ENCODE measurements at regions not wholly inside any gene's neighbourhood (a gene's known extent, or its start where the extent isn't known, plus 50 kb on each side); places are given as distances from the start of the nearest gene placed in this dataset.

DNA sequence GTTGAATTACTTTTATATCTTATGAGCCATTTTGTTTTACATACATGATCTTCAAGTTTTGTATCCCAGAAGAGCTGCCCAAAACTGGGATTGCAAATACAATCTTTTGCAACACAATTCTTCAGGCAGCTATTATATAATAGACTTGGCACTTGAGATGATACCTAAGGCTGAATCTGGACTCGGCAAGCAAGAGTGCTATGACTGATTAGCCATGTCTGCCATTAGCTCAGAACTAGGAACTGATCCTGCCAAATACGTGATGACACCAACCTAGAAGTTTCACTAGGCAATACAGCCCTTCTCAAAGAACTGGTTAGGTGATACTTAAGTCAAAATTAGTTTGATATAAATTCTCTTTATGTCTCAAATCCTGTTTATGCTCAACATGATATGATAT lies 619.6 kb downstream of the CPS1 start:
- Histone ChIP-seq H3K4me1 (ENCODE audit: control insufficient read depth, insufficient read depth, low read length) (no peaks in the 10 kb centered on the region), H3K4me3 (ENCODE audit: low read length) (no peak overlapping the region), H3K27me3 (ENCODE audit: control insufficient read depth, insufficient read depth, low read length) (no peaks in the 10 kb centered on the region), H3K27ac (ENCODE audit: low read length) (no peak overlapping the region), H3K36me3 (ENCODE audit: control insufficient read depth, insufficient read depth, low read length) (no peaks in the 10 kb centered on the region), H3K9me3 (ENCODE audit: control insufficient read depth, insufficient read depth, low read length) (no peaks in the 10 kb centered on the region)
- Mint-ChIP-seq H3K4me1 (no peaks in the 10 kb centered on the region), H3K9me3 (peaks cover 6 to 13% of the 10 kb centered on the region in 2 donors), H3K4me3 (no peak overlapping the region), H3K27ac (no peak overlapping the region), H3K36me3 (no peaks in the 10 kb centered on the region), H3K27me3 (ENCODE audit: low read depth in 2 of 2) (no peaks in the 10 kb centered on the region)
- intact Hi-C loops (cut with micrococcal nuclease), result no loop called here
- no peak for ATAC-seq
- TF ChIP-seq, protein P1, sequence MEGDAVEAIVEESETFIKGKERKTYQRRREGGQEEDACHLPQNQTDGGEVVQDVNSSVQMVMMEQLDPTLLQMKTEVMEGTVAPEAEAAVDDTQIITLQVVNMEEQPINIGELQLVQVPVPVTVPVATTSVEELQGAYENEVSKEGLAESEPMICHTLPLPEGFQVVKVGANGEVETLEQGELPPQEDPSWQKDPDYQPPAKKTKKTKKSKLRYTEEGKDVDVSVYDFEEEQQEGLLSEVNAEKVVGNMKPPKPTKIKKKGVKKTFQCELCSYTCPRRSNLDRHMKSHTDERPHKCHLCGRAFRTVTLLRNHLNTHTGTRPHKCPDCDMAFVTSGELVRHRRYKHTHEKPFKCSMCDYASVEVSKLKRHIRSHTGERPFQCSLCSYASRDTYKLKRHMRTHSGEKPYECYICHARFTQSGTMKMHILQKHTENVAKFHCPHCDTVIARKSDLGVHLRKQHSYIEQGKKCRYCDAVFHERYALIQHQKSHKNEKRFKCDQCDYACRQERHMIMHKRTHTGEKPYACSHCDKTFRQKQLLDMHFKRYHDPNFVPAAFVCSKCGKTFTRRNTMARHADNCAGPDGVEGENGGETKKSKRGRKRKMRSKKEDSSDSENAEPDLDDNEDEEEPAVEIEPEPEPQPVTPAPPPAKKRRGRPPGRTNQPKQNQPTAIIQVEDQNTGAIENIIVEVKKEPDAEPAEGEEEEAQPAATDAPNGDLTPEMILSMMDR (IDR thresholded peaks at IDR 0.05), result no peak
- 75% methylated on average over 2 of the region's 2 CpGs for WGBS (ENCODE audit: insufficient coverage)
- no peak for DNase-seq

DNA sequence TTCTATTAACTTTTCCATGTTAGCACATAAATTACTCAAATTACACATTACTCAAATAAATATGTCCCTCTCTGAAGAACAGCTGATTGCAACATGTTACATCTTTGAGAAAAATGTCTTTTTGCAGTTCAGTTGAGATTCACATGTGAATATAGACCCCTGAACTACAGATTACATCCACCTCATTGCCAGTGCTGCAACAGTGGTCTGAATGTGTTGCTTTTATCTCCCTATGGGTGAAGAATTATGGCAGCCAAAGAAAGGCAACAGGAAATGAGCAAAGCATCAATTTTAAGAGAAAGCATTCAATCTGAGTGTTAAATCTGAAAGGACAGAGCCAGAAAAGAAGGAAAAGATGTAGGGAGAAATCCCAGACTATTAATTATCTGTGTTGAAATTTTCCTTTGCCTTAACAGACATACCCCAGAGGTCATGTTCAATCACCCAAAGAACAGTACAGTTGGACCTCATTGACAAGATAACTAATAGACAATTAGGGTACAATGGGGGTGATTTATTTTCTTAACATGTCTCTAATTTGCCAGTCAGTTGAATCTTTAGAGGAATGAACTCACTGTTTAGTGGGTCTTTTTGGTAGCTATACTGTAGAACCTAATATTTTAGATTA lies 620.2 kb downstream of the CPS1 start:
- H3K27me3 ChIP-seq (ENCODE audit: control insufficient read depth, insufficient read depth, low read length), result no peaks in the 10 kb centered on the region
- Mint-ChIP-seq H3K4me3 (no peak overlapping the region), H3K36me3 (no peaks in the 10 kb centered on the region), H3K9me3 (peaks cover 6 to 13% of the 10 kb centered on the region in 2 donors), H3K4me1 (no peaks in the 10 kb centered on the region), H3K27me3 (ENCODE audit: low read depth in 2 of 2) (no peaks in the 10 kb centered on the region), H3K27ac (no peak overlapping the region)
- ATAC-seq (no peak), DNase-seq (no peak)
- H3K4me3 ChIP-seq (ENCODE audit: low read length), result no peak overlapping the region
- no peaks in the 10 kb centered on the region for H3K4me1 ChIP-seq (ENCODE audit: control insufficient read depth, insufficient read depth, low read length)
- intact Hi-C loops (cut with micrococcal nuclease), result no loop called here
- TF ChIP-seq, protein P1 (IDR thresholded peaks at IDR 0.05), result no peak
- no peaks in the 10 kb centered on the region for H3K36me3 ChIP-seq (ENCODE audit: control insufficient read depth, insufficient read depth, low read length)
- no peaks in the 10 kb centered on the region for H3K9me3 ChIP-seq (ENCODE audit: control insufficient read depth, insufficient read depth, low read length)
- no peak overlapping the region for H3K27ac ChIP-seq (ENCODE audit: low read length)

DNA sequence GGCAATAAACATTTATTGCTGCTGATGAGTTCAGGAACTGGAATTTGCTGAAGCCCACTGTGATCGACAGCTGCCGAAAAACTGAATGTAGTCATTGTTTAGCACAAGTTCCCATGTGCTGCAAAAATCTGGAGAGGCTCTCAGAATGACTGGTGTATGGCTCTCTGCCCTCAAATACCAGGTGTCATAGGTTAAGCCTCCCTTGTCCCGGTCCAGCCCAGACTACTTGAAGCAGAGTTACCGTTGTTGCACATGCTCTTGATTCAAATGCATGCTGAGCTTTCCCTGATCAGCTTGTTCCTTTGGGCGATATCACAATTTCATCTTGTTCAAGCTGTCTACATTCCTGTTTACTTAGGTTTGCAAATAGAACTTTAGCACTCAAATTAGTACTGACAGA lies 625.2 kb downstream of the CPS1 start:
- no peak for DNase-seq
- H3K4me1 ChIP-seq (ENCODE audit: control insufficient read depth, insufficient read depth, low read length), result no peaks in the 10 kb centered on the region
- H3K27me3 ChIP-seq (ENCODE audit: control insufficient read depth, insufficient read depth, low read length), result no peaks in the 10 kb centered on the region
- Mint-ChIP-seq H3K4me1 (no peaks in the 10 kb centered on the region), H3K27ac (no peak overlapping the region), H3K36me3 (no peaks in the 10 kb centered on the region), H3K9me3 (peaks cover 3 to 6% of the 10 kb centered on the region in 2 donors), H3K27me3 (ENCODE audit: low read depth in 2 of 2) (no peaks in the 10 kb centered on the region), H3K4me3 (no peak overlapping the region)
- H3K27ac ChIP-seq (ENCODE audit: low read length), result no peak overlapping the region
- ATAC-seq, result no peak
- intact Hi-C loops (cut with micrococcal nuclease), result no loop called here
- 82% methylated on average over 5 of the region's 5 CpGs for WGBS (ENCODE audit: insufficient coverage)
- H3K36me3 ChIP-seq (ENCODE audit: control insufficient read depth, insufficient read depth, low read length), result no peaks in the 10 kb centered on the region
- TF ChIP-seq, protein P1 (IDR thresholded peaks at IDR 0.05), result no peak
- H3K9me3 ChIP-seq (ENCODE audit: control insufficient read depth, insufficient read depth, low read length), result no peaks in the 10 kb centered on the region
- H3K4me3 ChIP-seq (ENCODE audit: low read length), result no peak overlapping the region

DNA sequence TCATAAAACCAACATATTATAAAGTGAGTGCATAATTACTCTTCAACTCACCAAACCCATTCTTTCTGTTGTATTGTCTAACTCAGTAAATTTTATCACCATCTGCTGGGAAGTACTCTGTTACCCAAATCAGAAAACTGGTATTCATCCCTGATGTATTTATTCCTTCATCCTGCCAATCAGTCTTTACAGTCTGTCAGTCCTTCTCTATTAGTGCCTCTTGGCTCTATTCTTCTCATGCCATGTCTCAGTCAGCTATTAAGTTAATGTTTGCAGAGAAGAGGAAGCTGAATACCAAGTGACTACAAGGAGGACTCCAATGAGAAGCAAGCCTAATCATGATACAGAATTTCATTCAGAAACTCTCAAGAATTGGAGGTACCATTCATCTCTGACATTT lies 631.2 kb downstream of the CPS1 start:
- Mint-ChIP-seq H3K4me1 (no peaks in the 10 kb centered on the region), H3K36me3 (no peaks in the 10 kb centered on the region), H3K9me3 (peaks cover 7 to 12% of the 10 kb centered on the region in 2 donors), H3K4me3 (no peak overlapping the region), H3K27ac (no peak overlapping the region), H3K27me3 (ENCODE audit: low read depth in 2 of 2) (no peaks in the 10 kb centered on the region)
- TF ChIP-seq, protein P1 (IDR thresholded peaks at IDR 0.05), result no peak
- DNase-seq (no peak), ATAC-seq (no peak)
- Histone ChIP-seq H3K27ac (ENCODE audit: low read length) (no peak overlapping the region), H3K4me1 (ENCODE audit: control insufficient read depth, insufficient read depth, low read length) (no peaks in the 10 kb centered on the region), H3K9me3 (ENCODE audit: control insufficient read depth, insufficient read depth, low read length) (no peaks in the 10 kb centered on the region), H3K36me3 (ENCODE audit: control insufficient read depth, insufficient read depth, low read length) (no peaks in the 10 kb centered on the region), H3K4me3 (ENCODE audit: low read length) (no peak overlapping the region), H3K27me3 (ENCODE audit: control insufficient read depth, insufficient read depth, low read length) (no peaks in the 10 kb centered on the region)
- intact Hi-C loops (cut with micrococcal nuclease), result no loop called here
